B cell (primary cell): ENCODE measurements at regions not wholly inside any gene's neighbourhood (a gene's known extent, or its start where the extent isn't known, plus 50 kb on each side); places are given as distances from the start of the nearest gene placed in this dataset.

ENCODE experiments used
- ATAC-seq: fragments of 200-7000 bp; cut with Tn5 transposase; one replicate; pipeline ENCODE4 v1.10.0; 2021; ENCODE audit warnings: low read depth, mild to moderate bottlenecking, moderate number of reproducible peaks, moderate library complexity
- CTCF ChIA-PET: fragments of 350-600 bp; sonication (Branson Sonifier 250); formaldehyde crosslinking; loops from one replicate; lab custom pipeline; 2021; ENCODE audit warnings: antibody characterized with exemption, inconsistent platforms; lab: Charles Lee
- POLR2A ChIA-PET: fragments of 350-600 bp; sonication (Branson Sonifier 250); formaldehyde crosslinking; loops from one replicate; lab custom pipeline; 2021; ENCODE audit warnings: antibody characterized with exemption; lab: Charles Lee
- DNase-seq: peaks from one replicate; pipeline ENCODE4 v3.0.0; 2013
- H2AFZ ChIP-seq: 2 replicates; pipeline ENCODE4 v1.6.1; 2012; ENCODE audit warnings: mild to moderate bottlenecking, low read depth, low read length; ENCODE audit not compliant: insufficient read depth, poor library complexity, severe bottlenecking
- H3K27ac ChIP-seq, 2 donors: 1 replicate in 1 of 2; 2 replicates in 1 of 2; pipeline ENCODE4 v1.5.1; 2012 to 2013; ENCODE audit warnings: low read length in 2 of 2, mild to moderate bottlenecking in 2 of 2, moderate library complexity in 1 of 2
- H3K27me3 ChIP-seq, 4 experiments: fragments of 200-600 bp in 1 of 4; sonication (generic) in 1 of 4; replicated peaks in 1 of 4; 1 replicate in 2 of 4; 2 replicates in 2 of 4; pipeline versions ENCODE4 v1.6.1 to v1.7.0; 2013 to 2016; ENCODE audit warnings: low read length in 3 of 4, mild to moderate bottlenecking in 2 of 4, mixed read lengths in 1 of 4, moderate library complexity in 1 of 4; ENCODE audit not compliant: insufficient read depth in 4 of 4, control insufficient read depth in 3 of 4; ENCODE audit errors: control extremely low read depth in 1 of 4
- H3K36me3 ChIP-seq, 2 experiments: replicated peaks in 1 of 2; 1 replicate in 1 of 2; 2 replicates in 1 of 2; pipeline versions ENCODE4 v1.6.1 to v1.7.1; 2013; ENCODE audit warnings: low read length in 1 of 2; ENCODE audit not compliant: insufficient read depth in 2 of 2, control insufficient read depth in 1 of 2; ENCODE audit errors: control extremely low read depth in 1 of 2, extremely low read depth in 1 of 2
- H3K4me1 ChIP-seq, 2 donors: fragments of 200-600 bp in 1 of 2; sonication (generic) in 1 of 2; 1 replicate in 1 of 2; 2 replicates in 1 of 2; pipeline versions ENCODE4 v1.5.1 to v1.6.1; 2013 to 2017; ENCODE audit warnings: low read length in 2 of 2; ENCODE audit not compliant: control insufficient read depth in 2 of 2, insufficient read depth in 2 of 2
- H3K4me2 ChIP-seq: replicated peaks from 2 replicates; pipeline ENCODE3; 2012; ENCODE audit warnings: mild to moderate bottlenecking, low read depth, low read length; ENCODE audit not compliant: poor library complexity, severe bottlenecking
- H3K4me3 ChIP-seq, 5 experiments: fragments of 200-600 bp in 1 of 5; sonication (generic) in 1 of 5; 1 replicate in 3 of 5; 2 replicates in 2 of 5; pipeline versions ENCODE4 v1.5.1 to v1.7.0; 2011 to 2016; ENCODE audit warnings: low read length in 4 of 5, mild to moderate bottlenecking in 4 of 5, low read depth in 2 of 5, control low read depth in 1 of 5, moderate library complexity in 1 of 5; ENCODE audit not compliant: insufficient read depth in 1 of 5; ENCODE audit errors: control extremely low read depth in 1 of 5, extremely low read depth in 1 of 5
- H3K79me2 ChIP-seq: fragments of 200-600 bp; sonication (generic); one replicate; pipeline ENCODE4 v1.6.0; 2016; ENCODE audit warnings: low read length; ENCODE audit not compliant: control insufficient read depth, insufficient read depth
- H3K9ac ChIP-seq: fragments of 200-600 bp; sonication (generic); 2 replicates; pipeline ENCODE4 v1.6.1; 2017; ENCODE audit warnings: mild to moderate bottlenecking, low read length, moderate library complexity
- H3K9me3 ChIP-seq, 3 donors: one replicate each; pipeline versions ENCODE4 v1.6.1 to v1.7.1; 2013; ENCODE audit warnings: low read length in 2 of 3; ENCODE audit not compliant: control insufficient read depth in 2 of 3, insufficient read depth in 1 of 3; ENCODE audit errors: control extremely low read depth in 1 of 3
- H4K20me1 ChIP-seq: 2 replicates; pipeline ENCODE4 v1.6.0; 2012; ENCODE audit warnings: mild to moderate bottlenecking, low read length; ENCODE audit not compliant: insufficient read depth, control insufficient read depth, poor library complexity, severe bottlenecking
- H3K27ac Mint-ChIP-seq: one replicate; pipeline ENCODE4 v1.8.0; 2021; ENCODE audit warnings: mixed read lengths
- H3K27me3 Mint-ChIP-seq: one replicate; pipeline ENCODE4 v1.8.0; 2021; ENCODE audit warnings: mixed read lengths
- H3K4me1 Mint-ChIP-seq: one replicate; pipeline ENCODE4 v1.8.0; 2021; ENCODE audit warnings: mixed read lengths
- H3K4me3 Mint-ChIP-seq: one replicate; pipeline ENCODE4 v1.8.0; 2021; ENCODE audit warnings: mixed read lengths
- H3K9me3 Mint-ChIP-seq: one replicate; pipeline ENCODE4 v1.8.0; 2022; ENCODE audit warnings: mixed read lengths; ENCODE audit not compliant: insufficient read depth
- CTCF ChIP-seq: fragments of 200-600 bp; IDR thresholded peaks from one replicate; pipeline ENCODE4 v1.8.0; 2022; ENCODE audit warnings: antibody characterized with exemption, mild to moderate bottlenecking
- EZH2 ChIP-seq: IDR thresholded peaks from 2 replicates; pipeline ENCODE4 v1.6.1; 2012; ENCODE audit warnings: borderline replicate concordance, low read depth, mild to moderate bottlenecking, moderate library complexity, low read length; ENCODE audit not compliant: insufficient read depth, poor library complexity, severe bottlenecking
- WGBS: methylation state at CpG from one replicate; pipeline ENCODE4 v1.1.5; 2013; ENCODE audit warnings: missing lambda C conversion rate; ENCODE audit not compliant: insufficient coverage; 5-methylcytosine and 5-hydroxymethylcytosine counted together
- intact Hi-C: fragments of 100-400 bp; cut with micrococcal nuclease; formaldehyde crosslinking; loops from one replicate; pipeline ENCODE4 v1.10.0; 2022

- 72% methylated on average over 79 of the region's 97 CpGs for WGBS
- Histone ChIP-seq H3K79me2 (no peaks in the 10 kb centered on the region), H3K36me3 (no peaks in the 10 kb centered on the region), H3K4me3 (no peak overlapping the region), H3K9me3 (peaks cover 0 to 67% (median 0%) of the 10 kb centered on the region in 3 donors), H3K4me1 (no peaks in the 10 kb centered on the region), H2AFZ (no peak overlapping the region), H3K9ac (no peak overlapping the region), H3K27ac (no peak overlapping the region), H3K27me3 (no peaks in the 10 kb centered on the region), H4K20me1 (no peaks in the 10 kb centered on the region), H3K4me2 (no peak overlapping the region)
- ATAC-seq (no peak), DNase-seq (no peak)
- H3K9me3 Mint-ChIP-seq: peaks cover 7% of the 10 kb centered on the region
- no peak overlapping the region for H3K4me3 Mint-ChIP-seq
- no peaks in the 10 kb centered on the region for H3K4me1 Mint-ChIP-seq
- ChIA-PET POLR2A (no interaction called here), CTCF (no interaction called here)
- H3K27me3 Mint-ChIP-seq: no peaks in the 10 kb centered on the region
- H3K27ac Mint-ChIP-seq: no peak overlapping the region
- TF ChIP-seq CTCF (no peak), EZH2 (no peak)
- intact Hi-C loops: no loop called here
Measured at GRCh38 chr20:30487947-30488926, 769.2 kb upstream of the DEFB115 start.

- ChIA-PET POLR2A (no interaction called here), CTCF (no interaction called here)
- DNase-seq: no peak
- Histone ChIP-seq H3K4me1 (no peaks in the 10 kb centered on the region), H3K27ac (no peak overlapping the region), H3K36me3 (no peaks in the 10 kb centered on the region), H4K20me1 (no peaks in the 10 kb centered on the region), H3K79me2 (no peaks in the 10 kb centered on the region), H3K4me2 (no peak overlapping the region), H2AFZ (no peak overlapping the region), H3K27me3 (no peaks in the 10 kb centered on the region), H3K9me3 (peaks cover 0 to 64% (median 0%) of the 10 kb centered on the region in 3 donors), H3K9ac (no peak overlapping the region), H3K4me3 (no peak overlapping the region)
- Mint-ChIP-seq H3K27me3 (no peaks in the 10 kb centered on the region), H3K27ac (no peak overlapping the region), H3K4me3 (no peak overlapping the region), H3K4me1 (no peaks in the 10 kb centered on the region), H3K9me3 (peaks cover 3% of the 10 kb centered on the region)
- intact Hi-C loops: no loop called here
- no peak for ATAC-seq
- TF ChIP-seq CTCF (no peak), EZH2 (no peak)
- WGBS: 66% methylated on average over 56 of the region's 56 CpGs
Measured at GRCh38 chr20:30488941-30489613, 768.4 kb upstream of the DEFB115 start.
